Vagina (tissue), 2 donors: ENCODE measurements at regions not wholly inside any gene's neighbourhood (a gene's known extent, or its start where the extent isn't known, plus 50 kb on each side); places are given as distances from the start of the nearest gene placed in this dataset.

Source experiments
- DNase-seq, 2 donors: peaks; one replicate each; pipeline ENCODE4 v3.0.0-alpha.2; 2017; ENCODE audit errors: extremely low spot score in 2 of 2
- H3K27ac ChIP-seq: fragments of 200-600 bp; sonication (generic); one replicate; pipeline ENCODE4 v1.5.1; 2019
- H3K27me3 ChIP-seq: fragments of 200-600 bp; sonication (generic); one replicate; pipeline ENCODE4 v1.5.1; 2019
- H3K36me3 ChIP-seq, 2 donors: fragments of 200-600 bp; sonication (generic); one replicate each; pipeline ENCODE4 v1.5.1; 2017 to 2019
- H3K4me1 ChIP-seq: fragments of 200-600 bp; sonication (generic); one replicate; pipeline ENCODE4 v1.5.1; 2019
- H3K4me3 ChIP-seq, 2 donors: fragments of 200-600 bp; sonication (generic); 1 replicate in 1 of 2; 2 replicates in 1 of 2; pipeline ENCODE4 v1.5.1; 2016 to 2019
- H3K9me3 ChIP-seq: fragments of 200-600 bp; sonication (generic); one replicate; pipeline ENCODE4 v1.5.1; 2019
- POLR2A ChIP-seq, 2 donors: fragments of 450-650 bp; IDR thresholded peaks; one replicate each; pipeline ENCODE4 v1.6.1; 2017; ENCODE audit warnings: antibody characterized with exemption in 2 of 2, mild to moderate bottlenecking in 2 of 2, moderate library complexity in 2 of 2
- POLR2AphosphoS5 ChIP-seq, 2 donors: sonication (generic); formaldehyde crosslinking; IDR thresholded peaks; one replicate each; pipeline ENCODE4 v1.9.0; 2017; ENCODE audit warnings: antibody characterized with exemption in 2 of 2, mild to moderate bottlenecking in 2 of 2, low read depth in 1 of 2; ENCODE audit not compliant: insufficient read depth in 1 of 2
- intact Hi-C: fragments of 100-400 bp; cut with DNase I; formaldehyde crosslinking; loops from one replicate; pipeline ENCODE4 v1.15.1; 2023
- TF ChIP-seq, protein P1 (sequence below), 3 experiments: fragments of 450-650 bp in 2 of 3; fragments of 200-600 bp in 1 of 3; sonication (generic) in 1 of 3; IDR thresholded peaks; one replicate each; pipeline ENCODE4 v1.5.1; 2017 to 2019; ENCODE audit warnings: antibody characterized with exemption in 3 of 3, mild to moderate bottlenecking in 2 of 3, moderate library complexity in 2 of 3

DNA sequence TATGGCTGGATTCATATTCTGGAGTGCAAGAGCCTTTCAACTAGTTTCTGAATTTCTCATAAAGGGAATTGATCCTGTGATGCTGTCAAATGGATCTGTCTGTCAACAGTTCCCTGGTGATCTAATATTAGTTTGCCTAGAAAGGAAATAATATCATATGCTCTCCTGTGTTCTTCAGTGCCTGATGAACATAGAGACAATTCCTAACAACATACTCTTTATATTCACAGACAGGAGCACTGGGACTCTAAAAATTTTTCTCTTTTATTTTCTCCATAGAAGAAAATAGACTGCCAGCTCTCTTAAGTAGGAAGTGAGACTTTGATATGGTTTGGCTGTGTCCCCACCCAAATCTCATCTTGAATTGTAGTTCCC is 259.7 kb downstream of the TMX3 start:
- intact Hi-C loops: no loop called here
- H3K9me3 ChIP-seq: no peaks in the 10 kb centered on the region
- no peaks in the 10 kb centered on the region for H3K27me3 ChIP-seq
- H3K4me3 ChIP-seq: no peak overlapping the region
- H3K4me1 ChIP-seq: no peaks in the 10 kb centered on the region
- DNase-seq: no peak
- H3K27ac ChIP-seq: no peak overlapping the region
- TF ChIP-seq POLR2AphosphoS5 (IDR thresholded peaks at IDR 0.05; ENCODE audit: insufficient read depth in 1 of 2, low read depth in 1 of 2) (no peak), POLR2A (IDR thresholded peaks at IDR 0.05) (no peak)
- TF ChIP-seq, protein P1, sequence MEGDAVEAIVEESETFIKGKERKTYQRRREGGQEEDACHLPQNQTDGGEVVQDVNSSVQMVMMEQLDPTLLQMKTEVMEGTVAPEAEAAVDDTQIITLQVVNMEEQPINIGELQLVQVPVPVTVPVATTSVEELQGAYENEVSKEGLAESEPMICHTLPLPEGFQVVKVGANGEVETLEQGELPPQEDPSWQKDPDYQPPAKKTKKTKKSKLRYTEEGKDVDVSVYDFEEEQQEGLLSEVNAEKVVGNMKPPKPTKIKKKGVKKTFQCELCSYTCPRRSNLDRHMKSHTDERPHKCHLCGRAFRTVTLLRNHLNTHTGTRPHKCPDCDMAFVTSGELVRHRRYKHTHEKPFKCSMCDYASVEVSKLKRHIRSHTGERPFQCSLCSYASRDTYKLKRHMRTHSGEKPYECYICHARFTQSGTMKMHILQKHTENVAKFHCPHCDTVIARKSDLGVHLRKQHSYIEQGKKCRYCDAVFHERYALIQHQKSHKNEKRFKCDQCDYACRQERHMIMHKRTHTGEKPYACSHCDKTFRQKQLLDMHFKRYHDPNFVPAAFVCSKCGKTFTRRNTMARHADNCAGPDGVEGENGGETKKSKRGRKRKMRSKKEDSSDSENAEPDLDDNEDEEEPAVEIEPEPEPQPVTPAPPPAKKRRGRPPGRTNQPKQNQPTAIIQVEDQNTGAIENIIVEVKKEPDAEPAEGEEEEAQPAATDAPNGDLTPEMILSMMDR (IDR thresholded peaks at IDR 0.05): no peak
- H3K36me3 ChIP-seq: no peaks in the 10 kb centered on the region

DNA sequence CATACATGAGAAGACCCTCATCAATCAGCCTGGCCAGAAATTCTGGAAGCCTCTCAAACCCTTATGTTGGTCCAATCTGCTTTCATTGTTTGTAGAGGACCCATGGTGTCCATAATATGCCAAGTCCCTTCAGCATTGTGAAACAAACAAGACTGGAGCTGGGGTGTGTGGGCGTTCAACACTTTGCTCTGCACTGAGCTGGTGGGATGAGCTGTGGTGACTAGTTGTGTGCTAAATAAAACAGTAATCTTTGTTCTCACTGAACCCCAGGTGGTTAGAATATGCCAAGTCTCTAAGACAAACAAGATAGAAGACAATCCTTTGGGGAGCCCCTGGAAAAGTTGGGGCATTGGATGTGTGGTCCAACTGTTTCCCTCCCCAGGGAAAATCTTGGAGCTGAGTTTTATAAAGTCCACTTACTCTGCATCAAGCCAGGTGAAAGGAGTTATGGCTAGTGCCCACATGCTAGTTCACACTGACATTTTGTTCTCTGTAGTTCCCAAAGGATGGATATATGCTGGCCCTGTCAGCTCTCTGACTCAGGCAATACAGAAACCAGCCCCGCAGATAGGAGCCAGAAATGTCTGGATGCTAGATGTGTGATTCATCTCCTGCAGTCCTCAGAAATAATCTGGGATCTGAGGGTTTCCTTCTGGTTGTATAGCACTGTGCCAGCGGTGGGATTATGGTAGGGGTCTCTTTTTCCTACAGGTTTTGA is 260.2 kb downstream of the TMX3 start:
- no peaks in the 10 kb centered on the region for H3K36me3 ChIP-seq
- H3K9me3 ChIP-seq: no peaks in the 10 kb centered on the region
- TF ChIP-seq, protein P1 (IDR thresholded peaks at IDR 0.05): no peak
- no peaks in the 10 kb centered on the region for H3K27me3 ChIP-seq
- H3K4me1 ChIP-seq: no peaks in the 10 kb centered on the region
- H3K4me3 ChIP-seq: no peak overlapping the region
- no peak overlapping the region for H3K27ac ChIP-seq
- intact Hi-C loops: no loop called here
- DNase-seq: no peak

DNA sequence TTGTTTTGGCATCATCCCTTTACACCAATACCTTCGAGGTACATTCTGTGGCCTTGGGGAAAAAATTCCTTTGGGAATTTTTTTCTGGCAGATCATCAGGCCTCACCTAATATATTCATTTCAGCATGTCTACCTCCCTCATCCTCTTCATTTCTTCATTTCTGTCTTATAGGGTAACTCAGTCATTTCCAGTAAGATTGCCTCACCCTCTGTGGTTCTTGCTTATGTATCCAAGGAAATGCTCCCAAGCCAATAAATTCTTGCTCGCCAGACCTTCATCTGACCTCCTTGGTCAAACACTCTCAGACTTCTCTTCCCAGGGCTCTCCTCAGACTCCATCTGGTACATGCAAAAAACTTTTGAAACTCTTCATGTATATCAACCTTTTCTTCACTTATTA is 265.6 kb downstream of the TMX3 start:
- no peak overlapping the region for H3K27ac ChIP-seq
- no peak for TF ChIP-seq POLR2A (IDR thresholded peaks at IDR 0.05)
- TF ChIP-seq, protein P1 (IDR thresholded peaks at IDR 0.05): no peak
- no peak for TF ChIP-seq POLR2AphosphoS5 (IDR thresholded peaks at IDR 0.05; ENCODE audit: insufficient read depth in 1 of 2, low read depth in 1 of 2)
- H3K9me3 ChIP-seq: no peaks in the 10 kb centered on the region
- no peaks in the 10 kb centered on the region for H3K4me1 ChIP-seq
- H3K36me3 ChIP-seq: no peaks in the 10 kb centered on the region
- intact Hi-C loops: no loop called here
- no peak for DNase-seq
- no peak overlapping the region for H3K4me3 ChIP-seq
- no peaks in the 10 kb centered on the region for H3K27me3 ChIP-seq

DNA sequence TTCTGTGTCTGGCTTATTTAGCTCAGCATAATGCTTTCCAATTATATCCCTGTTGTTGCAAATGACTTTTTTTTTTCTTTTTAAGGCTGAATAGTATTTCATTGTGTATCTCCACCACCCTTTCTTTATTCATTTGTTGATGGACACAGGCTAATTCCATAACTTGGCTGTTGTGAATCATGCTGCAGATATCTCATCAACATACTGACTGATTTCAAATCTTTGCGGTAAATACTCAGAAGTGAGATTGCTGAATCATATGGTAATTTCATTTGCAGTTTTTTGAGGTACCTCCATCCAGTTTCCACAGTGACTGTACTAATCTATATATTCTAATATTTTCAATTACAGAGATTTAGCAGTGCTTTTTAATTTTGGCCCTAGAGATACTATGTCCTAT is 266.2 kb downstream of the TMX3 start:
- intact Hi-C loops: no loop called here
- H3K4me3 ChIP-seq: no peak overlapping the region
- no peaks in the 10 kb centered on the region for H3K27me3 ChIP-seq
- TF ChIP-seq, protein P1 (IDR thresholded peaks at IDR 0.05): no peak
- no peak for TF ChIP-seq POLR2AphosphoS5 (IDR thresholded peaks at IDR 0.05; ENCODE audit: insufficient read depth in 1 of 2, low read depth in 1 of 2)
- no peaks in the 10 kb centered on the region for H3K4me1 ChIP-seq
- H3K9me3 ChIP-seq: no peaks in the 10 kb centered on the region
- no peaks in the 10 kb centered on the region for H3K36me3 ChIP-seq
- DNase-seq: no peak
- H3K27ac ChIP-seq: no peak overlapping the region

DNA sequence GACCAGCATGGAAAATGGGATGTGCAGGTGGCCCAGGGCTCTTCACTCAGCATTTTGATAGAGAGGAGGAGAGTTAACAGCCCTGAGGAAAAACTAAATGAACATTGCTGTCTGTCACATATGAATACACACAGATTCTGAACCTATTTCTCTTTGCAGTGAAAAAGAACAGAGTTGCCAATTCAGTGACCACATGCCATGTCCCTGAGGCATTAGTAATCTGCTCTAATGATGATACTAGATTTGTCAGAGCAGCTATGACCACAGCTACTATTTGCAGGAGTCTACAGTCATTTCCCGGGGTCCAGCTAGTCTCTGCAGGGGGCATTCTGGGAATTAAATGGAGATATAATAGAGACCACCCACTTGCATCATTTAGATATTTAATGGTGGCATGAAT is 267.6 kb downstream of the TMX3 start:
- intact Hi-C loops: no loop called here

More for the DNA sequence above, 267.6 kb downstream of the TMX3 start:
- Histone ChIP-seq H3K4me3 (no peak overlapping the region), H3K9me3 (no peaks in the 10 kb centered on the region), H3K27ac (no peak overlapping the region), H3K36me3 (no peaks in the 10 kb centered on the region), H3K4me1 (no peaks in the 10 kb centered on the region), H3K27me3 (no peaks in the 10 kb centered on the region)
- no peak for DNase-seq
- TF ChIP-seq, protein P1 (IDR thresholded peaks at IDR 0.05): no peak
- TF ChIP-seq POLR2A (IDR thresholded peaks at IDR 0.05): no peak
- no peak for TF ChIP-seq POLR2AphosphoS5 (IDR thresholded peaks at IDR 0.05; ENCODE audit: insufficient read depth in 1 of 2, low read depth in 1 of 2)
